DMS 273 (cell line): ENCODE measurements at regions not wholly inside any gene's neighbourhood (a gene's known extent, or its start where the extent isn't known, plus 50 kb on each side); places are given as distances from the start of the nearest gene placed in this dataset.
"Not testable (repeated sequence)": the region's sequence is repeated elsewhere in the genome, so short reads cannot be mapped to it uniquely, and the experiment has no call there.

Experiments used
- DNase-seq: peaks from one replicate; lab custom pipeline; 2025; ENCODE audit not compliant: unreplicated experiment; lab: John Stamatoyannopoulos, UW

DNA sequence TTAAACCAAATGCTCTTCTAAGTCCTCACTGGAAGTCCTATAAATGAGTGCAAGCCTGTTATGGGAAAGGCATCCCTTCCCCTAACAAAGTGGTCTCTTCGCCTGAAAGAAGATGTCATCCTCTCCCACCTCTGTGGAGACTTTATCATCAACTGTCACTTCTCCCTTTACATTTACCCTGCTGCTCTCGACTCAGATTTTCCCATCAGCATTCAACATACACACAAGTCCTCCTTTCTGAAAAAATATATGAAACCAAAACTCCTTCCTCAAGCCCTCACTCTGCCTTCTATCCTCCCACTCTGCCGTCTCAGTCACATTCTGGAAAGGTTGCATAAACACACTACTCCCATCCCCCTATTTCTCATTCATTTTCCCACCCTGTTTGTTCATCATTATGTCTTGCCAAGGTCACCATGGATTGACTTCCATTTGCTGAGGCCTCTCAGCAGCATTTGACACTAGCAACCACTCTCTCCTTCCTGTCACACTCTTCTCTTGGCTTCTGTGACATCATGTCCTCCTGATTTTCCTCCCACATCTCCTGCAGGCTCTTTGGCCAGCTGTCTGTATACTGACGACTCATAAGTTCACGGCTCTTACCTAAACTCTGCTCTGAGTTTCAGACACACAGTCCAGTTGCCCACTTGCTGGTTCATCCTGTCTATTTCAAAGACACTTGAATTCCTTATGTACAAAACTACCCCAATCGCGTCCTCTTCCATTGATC is 70.3 kb upstream of the SMAD3 start:
- DNase-seq = no peak

DNA sequence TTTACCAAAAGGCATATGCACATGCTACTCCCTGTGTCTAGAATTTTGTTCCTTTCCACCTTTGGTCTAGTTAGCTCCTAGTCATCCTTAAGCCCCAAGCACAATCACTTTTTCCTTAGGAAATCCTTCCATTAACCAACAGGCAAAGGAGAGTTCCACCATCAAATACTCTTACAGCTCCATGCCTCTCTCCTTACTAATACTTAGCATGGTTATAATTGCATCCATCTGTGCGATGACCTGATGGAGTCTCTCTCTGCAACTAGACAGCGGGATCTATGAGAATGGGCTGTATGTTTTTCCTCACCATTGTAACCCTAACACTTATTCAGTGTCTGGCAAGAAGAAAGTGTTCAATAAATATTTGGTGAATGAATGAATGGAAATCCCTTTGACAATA is 69.3 kb upstream of the SMAD3 start:
- no peak for DNase-seq

DNA sequence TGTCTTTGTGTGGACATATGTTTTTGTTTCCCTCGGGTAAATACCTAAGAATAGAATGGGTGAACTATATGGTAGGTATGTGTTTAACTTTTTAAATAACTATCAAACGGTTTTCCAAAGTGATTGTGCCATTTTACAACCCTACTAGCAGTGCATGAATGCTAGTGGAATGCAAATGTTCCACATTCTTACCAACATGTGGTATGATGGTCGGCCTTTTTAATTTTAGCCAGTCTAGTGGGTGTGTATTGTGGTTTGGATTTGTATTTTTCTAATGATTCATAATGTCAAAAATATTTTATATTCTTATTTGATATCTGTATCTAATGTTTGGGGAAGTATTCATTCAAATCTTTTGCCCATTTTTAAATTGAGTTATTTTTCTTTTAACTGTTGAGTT is 68.2 kb upstream of the SMAD3 start:
- DNase-seq = no peak

DNA sequence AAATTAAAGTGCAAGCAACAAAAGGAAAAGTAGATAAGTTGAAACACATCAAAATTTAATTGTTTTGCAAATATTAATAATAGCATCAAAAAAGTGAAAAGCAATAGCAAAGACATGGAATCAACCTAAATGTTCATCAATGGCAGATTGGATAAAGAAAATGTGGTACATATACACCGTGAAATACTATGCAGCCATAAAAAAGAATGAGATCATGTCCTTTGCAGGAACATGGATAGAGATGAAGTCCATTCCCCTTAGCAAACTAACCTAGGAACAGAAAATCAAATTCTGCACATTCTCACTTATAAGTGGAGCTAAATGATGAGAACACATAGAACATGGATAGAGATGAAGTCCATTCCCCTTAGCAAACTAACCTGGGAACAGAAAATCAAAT is 67.2 kb upstream of the SMAD3 start:
- DNase-seq = not testable (repeated sequence)

DNA sequence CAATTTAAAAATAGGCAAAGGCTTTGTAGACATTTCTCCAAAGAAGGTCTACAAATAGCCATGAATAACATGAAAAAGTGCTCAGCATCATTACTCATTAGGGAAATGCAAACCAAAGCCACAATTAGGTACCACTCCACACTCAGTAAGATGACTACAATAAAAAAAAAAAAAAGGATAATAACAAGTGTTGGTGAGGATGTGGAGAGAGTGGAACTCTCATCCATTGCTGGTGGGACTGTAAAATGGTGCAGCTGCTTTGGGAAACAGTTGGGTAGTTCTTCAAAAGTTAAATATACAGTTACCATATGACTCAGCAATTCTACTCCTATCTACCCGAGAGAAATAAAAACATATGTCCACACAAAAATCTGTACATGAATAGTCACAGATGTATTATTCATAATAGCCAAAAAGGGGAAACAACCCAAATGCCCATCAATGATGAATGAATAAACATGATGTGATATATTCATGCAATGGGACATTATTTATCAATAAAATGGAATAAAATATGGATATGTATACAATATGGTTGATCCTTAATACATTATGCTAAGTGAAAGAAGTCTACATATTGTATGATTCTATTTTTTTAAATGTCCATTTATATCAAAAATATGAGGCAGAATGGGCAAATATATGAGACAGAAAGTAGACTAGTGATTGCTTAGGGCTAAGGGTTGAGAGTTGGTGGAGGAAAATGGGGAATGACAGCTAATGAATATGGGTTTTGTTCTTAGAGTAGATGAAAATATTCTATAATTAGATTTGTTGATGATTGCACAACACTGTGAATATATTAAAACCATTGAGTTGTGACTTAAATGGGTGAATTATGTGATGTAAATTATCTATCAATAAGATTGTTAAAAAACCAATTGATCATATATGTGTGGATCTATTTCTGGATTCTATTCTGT is 66.1 kb upstream of the SMAD3 start:
- DNase-seq = no peak

DNA sequence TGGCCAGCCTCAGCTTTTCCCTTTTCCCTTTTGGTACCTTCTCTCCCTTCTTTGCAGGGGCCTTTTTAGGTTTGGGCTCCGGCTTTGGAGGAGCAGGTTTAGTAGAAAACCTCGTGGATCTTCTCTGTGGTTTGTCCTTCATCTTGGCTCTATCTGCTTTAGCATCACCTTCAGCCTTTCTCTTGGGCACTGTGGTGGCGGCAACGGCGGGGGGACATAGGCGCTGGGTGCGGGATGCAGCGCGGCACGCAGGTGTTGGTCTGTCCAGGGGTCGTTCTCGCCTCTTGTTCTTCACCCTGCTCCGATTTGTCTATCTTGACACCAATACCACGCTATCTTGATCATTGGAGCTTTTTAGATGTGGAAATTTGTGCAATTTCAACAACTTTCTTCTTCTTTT is 64.5 kb upstream of the SMAD3 start:
- DNase-seq = no peak

DNA sequence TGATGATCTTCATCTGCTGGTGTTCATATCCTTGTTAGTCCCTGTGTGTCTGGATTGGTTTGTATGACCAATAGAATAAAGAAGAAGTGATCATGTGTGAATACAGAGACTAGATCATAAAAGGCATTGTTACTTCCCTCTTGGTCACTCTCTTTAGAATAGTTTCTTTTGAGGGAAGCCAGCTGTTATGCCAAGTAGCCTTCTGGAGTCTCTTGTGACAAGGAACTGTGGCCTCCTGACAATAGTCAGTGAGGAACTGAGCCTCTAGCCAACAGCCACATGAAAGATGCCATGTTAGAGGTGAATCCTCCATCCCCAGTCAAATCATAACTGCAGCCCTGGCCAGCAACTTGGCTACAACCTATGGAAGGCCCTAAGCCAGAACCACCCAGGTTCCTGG is 63.0 kb upstream of the SMAD3 start:
- no peak for DNase-seq

DNA sequence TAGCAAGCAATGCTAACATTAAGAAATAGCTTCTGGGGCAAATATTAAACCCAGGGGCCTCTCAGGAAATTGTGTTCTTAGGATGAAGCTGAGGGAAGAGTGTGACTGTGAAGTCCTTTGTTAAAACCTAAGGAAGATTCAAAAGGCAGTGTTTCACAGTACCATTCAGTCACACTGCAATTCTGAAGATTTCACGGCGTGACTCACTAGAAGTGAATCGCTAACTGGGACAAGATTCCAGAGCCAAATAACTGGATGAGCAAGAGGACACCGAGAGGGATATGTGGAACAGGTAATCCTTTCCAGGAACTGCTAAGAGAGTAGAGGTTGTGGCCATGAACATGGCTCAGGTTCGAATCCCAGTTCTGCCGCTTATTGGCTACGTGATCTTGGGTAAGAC is 61.8 kb upstream of the SMAD3 start:
- no peak for DNase-seq

DNA sequence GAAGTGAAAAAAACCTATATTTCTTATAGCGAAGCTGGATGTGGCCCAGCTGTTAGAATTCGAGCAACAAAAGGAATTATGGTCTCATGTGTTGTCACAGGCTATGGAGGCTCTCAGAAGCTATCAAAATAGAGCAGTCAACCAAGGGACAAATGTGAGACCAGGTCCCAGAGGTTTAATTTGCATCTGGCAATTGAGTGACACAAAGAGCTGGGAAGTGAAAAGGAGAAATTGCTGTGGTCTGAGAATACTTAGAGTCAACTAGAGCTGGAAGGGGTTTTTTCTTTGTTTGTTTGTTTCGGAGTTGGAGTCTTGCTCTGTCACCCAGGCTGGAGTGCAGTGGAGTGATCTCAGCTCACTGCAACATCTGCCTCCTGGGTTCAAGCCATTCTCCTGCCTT is 61.3 kb upstream of the SMAD3 start:
- no peak for DNase-seq

DNA sequence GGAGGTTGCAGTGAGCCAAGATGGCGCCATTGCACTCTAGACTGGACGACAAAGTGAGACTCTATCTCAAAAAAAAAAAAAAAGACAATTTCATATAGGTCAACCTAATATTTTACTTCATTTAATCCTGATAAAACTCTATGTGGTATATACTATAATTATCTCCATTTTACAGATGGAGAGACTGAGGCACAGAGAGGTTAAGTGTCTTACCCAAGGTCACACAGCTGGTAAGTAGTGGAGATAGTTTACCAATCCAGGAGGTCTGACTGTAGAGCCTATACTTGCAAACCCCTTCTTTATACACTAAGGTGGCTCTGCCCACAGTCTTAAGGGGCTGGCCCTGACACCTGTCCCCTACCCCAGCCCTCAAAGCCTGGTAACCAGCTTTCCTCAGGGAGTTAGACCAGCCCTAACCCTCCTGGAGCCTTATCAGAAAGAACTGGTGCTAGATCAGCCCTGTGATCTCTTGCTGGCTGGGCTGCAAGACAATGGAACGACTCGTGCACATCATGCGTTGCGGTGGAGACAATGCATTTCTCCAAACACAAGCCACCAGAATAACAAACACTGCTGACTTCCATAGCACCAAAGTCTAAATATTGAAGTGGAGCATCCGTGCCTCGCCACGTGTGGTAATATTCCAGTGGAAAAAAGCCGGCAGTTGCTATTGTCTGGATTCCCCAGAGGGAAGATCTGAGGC is 60.0 kb upstream of the SMAD3 start:
- no peak for DNase-seq

DNA sequence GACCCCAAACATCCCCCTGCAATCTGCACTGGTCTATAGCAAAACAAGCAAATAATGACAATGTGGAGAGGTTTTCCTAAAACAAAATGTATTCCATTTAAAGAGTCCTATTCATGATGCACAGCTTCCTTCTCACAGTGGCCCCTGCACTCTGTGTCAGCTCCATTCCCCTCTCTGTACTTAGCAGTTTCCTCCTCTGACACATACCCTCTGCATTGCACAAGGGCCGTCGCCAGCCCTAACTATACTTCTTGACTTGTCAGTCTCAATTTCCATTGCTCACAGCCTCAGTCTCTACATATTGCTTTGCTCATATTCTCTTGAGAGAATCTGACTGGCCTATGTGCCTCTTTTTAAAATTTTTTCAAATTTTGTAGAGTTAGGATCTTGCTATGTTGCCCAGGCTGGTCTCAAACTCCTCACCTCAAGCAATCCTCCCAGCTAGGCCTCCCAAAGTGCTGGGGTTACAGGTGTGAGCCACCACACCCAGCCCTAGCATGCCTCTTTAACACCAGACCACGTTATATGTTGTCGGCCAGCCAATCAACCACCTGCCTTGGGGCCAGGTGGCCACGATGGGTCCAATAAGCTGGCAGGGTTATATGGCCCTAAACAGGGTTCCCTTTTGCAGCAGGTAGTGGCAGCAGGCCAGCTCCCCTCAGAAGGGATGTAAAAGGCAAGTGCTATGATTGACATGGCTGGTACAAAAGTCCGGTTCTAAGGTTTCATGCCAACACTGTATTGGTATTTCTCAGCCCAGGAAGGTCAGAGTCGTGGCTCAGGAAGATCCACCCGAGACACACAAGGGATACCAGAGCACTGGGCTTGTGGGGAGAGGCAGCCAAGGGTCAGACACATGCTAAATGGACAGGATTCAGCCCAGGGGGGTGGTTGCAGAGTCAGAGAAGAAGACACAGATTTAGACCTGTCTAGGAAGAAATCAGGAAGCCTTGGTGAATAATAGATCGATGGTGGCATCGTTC is 59.0 kb upstream of the SMAD3 start:
- no peak for DNase-seq

DNA sequence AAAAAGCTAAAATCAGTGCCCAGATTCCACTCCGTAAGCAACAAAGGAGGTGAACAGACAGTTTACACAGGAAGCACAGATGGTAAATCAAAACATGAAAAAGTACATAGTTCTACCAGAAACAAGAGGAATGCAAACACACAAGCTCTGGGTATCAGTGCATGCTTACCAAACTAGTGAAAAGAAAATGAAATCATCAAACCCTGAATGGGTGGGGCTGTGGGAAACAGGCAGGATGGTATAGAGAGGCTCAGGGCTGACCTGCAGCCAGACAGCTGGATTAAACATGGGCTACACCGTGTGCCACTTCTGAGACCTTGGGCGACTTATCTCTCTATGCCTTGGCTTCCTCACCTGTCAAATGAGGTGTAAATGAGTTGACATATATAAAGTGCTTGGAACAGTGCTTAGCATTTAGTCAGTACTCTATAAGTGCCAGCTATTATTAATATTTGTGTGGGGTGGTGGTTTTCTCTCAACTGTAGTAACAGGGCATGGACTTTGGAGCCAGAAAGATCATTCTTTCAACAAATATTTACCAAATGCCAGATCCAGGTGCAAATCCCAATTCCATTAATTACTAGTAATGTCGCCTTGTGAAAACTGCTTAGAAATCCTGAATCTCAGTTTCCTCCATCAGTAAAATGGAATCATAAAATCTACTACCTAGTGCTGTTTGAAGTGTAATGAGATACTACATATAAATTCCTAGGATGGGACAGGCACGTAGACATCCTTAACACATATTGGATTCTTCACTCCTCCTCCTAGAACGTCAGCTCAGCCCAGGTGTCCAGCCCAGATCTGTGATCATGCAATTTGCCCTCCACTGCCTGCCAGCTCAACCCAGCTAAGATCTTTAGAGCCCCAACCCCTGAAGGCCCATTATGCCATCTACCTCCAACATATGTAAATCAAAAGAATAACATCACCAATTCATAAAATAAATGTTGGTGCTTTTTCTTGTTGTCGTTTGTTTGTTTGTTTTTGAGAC is 55.5 kb upstream of the SMAD3 start:
- no peak for DNase-seq

DNA sequence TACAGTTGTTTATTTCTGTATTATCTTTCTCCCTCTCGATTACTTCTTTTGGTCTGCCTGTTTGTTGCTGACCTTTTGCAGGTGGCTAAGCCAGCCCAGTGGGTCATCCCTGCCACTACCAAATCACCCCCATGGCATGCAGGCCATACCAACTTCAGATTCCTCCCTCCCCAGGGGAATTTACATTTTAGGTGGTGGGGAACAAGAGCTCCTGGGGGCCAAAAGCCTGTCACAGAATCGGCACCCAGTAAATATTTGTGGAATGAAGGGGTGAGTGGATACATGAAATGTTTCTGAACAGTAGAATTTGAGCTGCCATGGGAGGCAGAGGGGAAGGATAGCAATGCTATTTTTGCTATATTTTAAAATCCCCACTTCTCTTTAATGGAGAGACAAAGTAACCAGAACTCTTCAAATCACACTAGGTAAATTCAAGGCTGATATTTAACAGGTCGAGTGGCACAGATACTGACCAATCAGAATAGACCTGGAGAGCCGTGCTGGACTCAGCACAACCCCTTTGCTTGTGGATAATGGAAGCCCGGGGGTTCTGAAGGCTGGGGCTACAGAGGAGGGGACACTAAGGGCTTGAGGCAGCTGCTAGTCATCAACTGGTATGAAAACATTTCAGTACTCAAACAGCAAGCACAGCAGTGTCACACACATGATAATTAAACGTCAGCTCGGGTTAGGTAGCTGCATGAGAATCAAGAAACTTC is 54.3 kb upstream of the SMAD3 start:
- DNase-seq = no peak

DNA sequence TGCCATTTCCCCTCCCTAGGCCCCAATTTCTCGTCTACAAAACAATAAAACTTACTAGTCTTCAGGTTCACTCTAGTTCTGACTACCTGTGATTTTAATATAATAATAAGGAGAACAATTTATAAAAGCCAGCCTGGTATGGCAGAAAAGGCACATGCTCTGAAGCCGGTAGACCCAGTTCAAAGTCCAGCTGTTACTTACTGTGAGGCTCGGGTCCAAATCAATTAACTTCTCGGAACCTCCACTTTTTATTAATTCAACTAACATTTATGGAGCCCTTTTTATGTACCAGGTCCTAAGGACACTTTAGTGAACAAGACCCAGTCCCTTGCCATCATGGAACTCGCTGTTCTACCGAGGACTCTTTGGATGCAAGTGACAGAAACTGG is 53.8 kb upstream of the SMAD3 start:
- DNase-seq = no peak

DNA sequence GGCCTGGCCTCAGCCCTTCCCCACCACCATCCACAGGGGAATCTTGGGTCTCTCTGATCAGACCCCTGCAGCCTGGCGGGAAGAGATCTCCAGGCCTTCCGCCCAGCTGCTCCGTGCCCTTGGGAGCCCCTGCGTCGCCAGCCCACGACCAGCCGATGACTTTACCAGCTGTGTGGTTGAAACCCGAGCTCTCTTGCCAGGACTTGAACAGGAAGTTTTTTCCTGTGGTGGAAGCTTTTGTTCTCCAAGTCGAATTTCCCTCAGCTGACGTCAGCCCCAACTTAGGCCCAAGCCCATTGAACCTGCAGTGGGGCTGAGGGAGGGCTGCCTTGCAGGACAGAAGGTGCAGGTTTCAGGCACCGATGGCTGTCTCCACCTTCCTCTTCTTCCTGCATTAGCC is 51.7 kb upstream of the SMAD3 start:
- DNase-seq = peak; percentile 52
